ENCODE measurements at regions not wholly inside any gene's neighbourhood (a gene's known extent, or its start where the extent isn't known, plus 50 kb on each side); places are given as distances from the start of the nearest gene placed in this dataset.
A peak's percentile ranks its signal among the peaks of the same experiment; 100 is the strongest.

GRCh38 chr7:79684384-79684783 is 230.9 kb upstream of the MAGI2 start:
- no peak overlapping the region for H3K4me3 ChIP-seq (ENCODE audit: control insufficient read depth, low read depth, low read length)
- no peak for TF ChIP-seq CTCF (conservative IDR thresholded peaks at IDR 0.05; ENCODE audit: control insufficient read depth, insufficient read depth, low read depth, low read length)
- DNase-seq (ENCODE audit: low read depth): no peak

- no peak overlapping the region for H3K4me3 ChIP-seq (ENCODE audit: control insufficient read depth, low read depth, low read length)
- no peak for TF ChIP-seq CTCF (conservative IDR thresholded peaks at IDR 0.05; ENCODE audit: control insufficient read depth, insufficient read depth, low read depth, low read length)
- no peak for DNase-seq (ENCODE audit: low read depth)
Measured at GRCh38 chr7:79683916-79684315, 230.4 kb upstream of the MAGI2 start.

GRCh38 chr7:79683185-79683890 is 229.9 kb upstream of the MAGI2 start:
- no peak for DNase-seq (ENCODE audit: low read depth)
- H3K4me3 ChIP-seq (ENCODE audit: control insufficient read depth, low read depth, low read length): no peak overlapping the region
- no peak for TF ChIP-seq CTCF (conservative IDR thresholded peaks at IDR 0.05; ENCODE audit: control insufficient read depth, insufficient read depth, low read depth, low read length)

- no peak for TF ChIP-seq CTCF (conservative IDR thresholded peaks at IDR 0.05; ENCODE audit: control insufficient read depth, insufficient read depth, low read depth, low read length)
- no peak overlapping the region for H3K4me3 ChIP-seq (ENCODE audit: control insufficient read depth, low read depth, low read length)
- no peak for DNase-seq (ENCODE audit: low read depth)
Measured at GRCh38 chr7:79681454-79681853, 228.0 kb upstream of the MAGI2 start.

DNA sequence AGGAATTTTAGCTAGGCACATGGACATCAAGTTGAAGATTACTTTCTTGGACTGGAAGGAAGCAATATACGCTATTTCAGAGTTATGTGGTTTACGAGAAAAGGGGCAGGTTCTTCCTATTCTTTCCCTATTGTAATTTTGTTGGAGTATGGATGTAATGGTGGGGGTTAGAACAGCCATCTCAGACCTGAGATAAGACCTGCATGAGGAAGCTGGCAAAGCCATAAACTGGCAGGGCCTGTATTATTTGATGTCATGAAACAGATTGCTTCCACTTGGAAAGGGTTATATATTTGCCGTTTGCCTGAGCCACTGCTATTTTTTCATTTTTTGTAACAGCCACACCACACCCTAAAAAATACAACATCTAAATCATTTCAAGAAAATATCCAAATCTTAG is 220.5 kb upstream of the MAGI2 start:
- H3K4me3 ChIP-seq (ENCODE audit: control insufficient read depth, low read depth, low read length): no peak overlapping the region
- TF ChIP-seq CTCF (conservative IDR thresholded peaks at IDR 0.05; ENCODE audit: control insufficient read depth, insufficient read depth, low read depth, low read length): no peak
- DNase-seq (ENCODE audit: low read depth): no peak

DNA sequence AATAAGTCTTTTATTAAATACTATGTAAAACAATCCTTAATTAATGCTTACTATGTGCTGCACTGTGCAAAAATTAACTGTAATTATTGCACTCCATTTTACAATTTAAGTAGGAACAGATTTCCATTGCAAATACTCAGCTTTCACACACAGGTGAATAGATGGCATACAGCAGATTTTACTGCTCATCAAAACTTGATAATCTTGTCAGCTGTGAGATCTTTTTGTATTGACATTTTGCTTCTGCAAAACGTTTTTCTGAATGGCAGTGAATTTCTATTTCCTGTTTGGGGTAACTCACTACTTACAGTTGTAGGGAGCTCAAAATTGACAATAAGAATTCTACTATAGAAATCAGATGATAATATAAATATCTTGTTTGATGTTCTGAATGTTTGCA is 220.0 kb upstream of the MAGI2 start:
- DNase-seq (ENCODE audit: low read depth): no peak
- H3K4me3 ChIP-seq (ENCODE audit: control insufficient read depth, low read depth, low read length): no peak overlapping the region
- TF ChIP-seq CTCF (conservative IDR thresholded peaks at IDR 0.05; ENCODE audit: control insufficient read depth, insufficient read depth, low read depth, low read length): no peak

GRCh38 chr7:79668292-79668691 is 214.8 kb upstream of the MAGI2 start:
- TF ChIP-seq CTCF (conservative IDR thresholded peaks at IDR 0.05; ENCODE audit: control insufficient read depth, insufficient read depth, low read depth, low read length): no peak
- H3K4me3 ChIP-seq (ENCODE audit: control insufficient read depth, low read depth, low read length): no peak overlapping the region
- DNase-seq (ENCODE audit: low read depth): peak; percentile 27
